ENCODE measurements at regions not wholly inside any gene's neighbourhood (a gene's known extent, or its start where the extent isn't known, plus 50 kb on each side); places are given as distances from the start of the nearest gene placed in this dataset.

- Histone ChIP-seq H3K36me3 (ENCODE audit: insufficient read depth, low read length) (no peaks in the 10 kb centered on the region), H3F3A (ENCODE audit: low read depth) (no peaks in the 10 kb centered on the region), H3K9me2 (replicated peaks; ENCODE audit: low read depth, low read length) (no peaks in the 10 kb centered on the region), H3K4me1 (ENCODE audit: insufficient read depth, low read length, poor library complexity, severe bottlenecking) (peaks cover 29% of the 10 kb centered on the region), H3K27me3 (ENCODE audit: insufficient read depth, low read length, poor library complexity, severe bottlenecking) (no peaks in the 10 kb centered on the region), H3K9me3 (ENCODE audit: insufficient read depth, low read depth, low read length) (no peaks in the 10 kb centered on the region), H3K4me3 (ENCODE audit: low read length, poor library complexity, severe bottlenecking) (no peak overlapping the region), H3K4me2 (ENCODE audit: low read depth, low read length, poor library complexity, severe bottlenecking) (no peak overlapping the region), H3K79me2 (ENCODE audit: insufficient read depth, low read length) (no peaks in the 10 kb centered on the region), H4K20me1 (ENCODE audit: insufficient read depth, low read length, poor library complexity, severe bottlenecking) (no peaks in the 10 kb centered on the region), H3K9ac (ENCODE audit: low read depth, low read length, poor library complexity, severe bottlenecking) (no peak overlapping the region), H2AFZ (ENCODE audit: low read length) (no peak overlapping the region)
- no peak for TF ChIP-seq CTCF (conservative IDR thresholded peaks at IDR 0.05; ENCODE audit: low read length)
- no peak for TF ChIP-seq EZH2phosphoT487 (IDR thresholded peaks at IDR 0.05; ENCODE audit: borderline replicate concordance)
Observed at GRCh38 chr9:3750321-3750720, 224.5 kb upstream of the RFX3 start.

GRCh38 chr9:3746296-3747275 is 220.8 kb upstream of the RFX3 start:
- H4K20me1 ChIP-seq (ENCODE audit: insufficient read depth, low read length, poor library complexity, severe bottlenecking): no peaks in the 10 kb centered on the region
- H3F3A ChIP-seq (ENCODE audit: low read depth): no peaks in the 10 kb centered on the region
- no peak overlapping the region for H3K9ac ChIP-seq (ENCODE audit: low read depth, low read length, poor library complexity, severe bottlenecking)
- peaks cover 20% of the 10 kb centered on the region for H3K4me1 ChIP-seq (ENCODE audit: insufficient read depth, low read length, poor library complexity, severe bottlenecking)
- no peaks in the 10 kb centered on the region for H3K27me3 ChIP-seq (ENCODE audit: insufficient read depth, low read length, poor library complexity, severe bottlenecking)
- TF ChIP-seq EZH2phosphoT487 (IDR thresholded peaks at IDR 0.05; ENCODE audit: borderline replicate concordance) (no peak), CTCF (conservative IDR thresholded peaks at IDR 0.05; ENCODE audit: low read length) (no peak)
- no peaks in the 10 kb centered on the region for H3K36me3 ChIP-seq (ENCODE audit: insufficient read depth, low read length)
- H3K9me2 ChIP-seq (replicated peaks; ENCODE audit: low read depth, low read length): no peaks in the 10 kb centered on the region
- H3K9me3 ChIP-seq (ENCODE audit: insufficient read depth, low read depth, low read length): no peaks in the 10 kb centered on the region
- H2AFZ ChIP-seq (ENCODE audit: low read length): no peak overlapping the region
- H3K79me2 ChIP-seq (ENCODE audit: insufficient read depth, low read length): no peaks in the 10 kb centered on the region
- H3K4me2 ChIP-seq (ENCODE audit: low read depth, low read length, poor library complexity, severe bottlenecking): no peak overlapping the region
- H3K4me3 ChIP-seq (ENCODE audit: low read length, poor library complexity, severe bottlenecking): no peak overlapping the region

- H3K36me3 ChIP-seq (ENCODE audit: insufficient read depth, low read length): no peaks in the 10 kb centered on the region
- no peaks in the 10 kb centered on the region for H3K79me2 ChIP-seq (ENCODE audit: insufficient read depth, low read length)
- H3F3A ChIP-seq (ENCODE audit: low read depth): no peaks in the 10 kb centered on the region
- no peaks in the 10 kb centered on the region for H3K27me3 ChIP-seq (ENCODE audit: insufficient read depth, low read length, poor library complexity, severe bottlenecking)
- H3K4me3 ChIP-seq (ENCODE audit: low read length, poor library complexity, severe bottlenecking): no peak overlapping the region
- H3K4me1 ChIP-seq (ENCODE audit: insufficient read depth, low read length, poor library complexity, severe bottlenecking): peaks cover 9% of the 10 kb centered on the region
- no peak overlapping the region for H3K4me2 ChIP-seq (ENCODE audit: low read depth, low read length, poor library complexity, severe bottlenecking)
- H3K9me2 ChIP-seq (replicated peaks; ENCODE audit: low read depth, low read length): no peaks in the 10 kb centered on the region
- TF ChIP-seq CTCF (conservative IDR thresholded peaks at IDR 0.05; ENCODE audit: low read length) (no peak), EZH2phosphoT487 (IDR thresholded peaks at IDR 0.05; ENCODE audit: borderline replicate concordance) (no peak)
- H4K20me1 ChIP-seq (ENCODE audit: insufficient read depth, low read length, poor library complexity, severe bottlenecking): no peaks in the 10 kb centered on the region
- no peak overlapping the region for H2AFZ ChIP-seq (ENCODE audit: low read length)
- H3K9ac ChIP-seq (ENCODE audit: low read depth, low read length, poor library complexity, severe bottlenecking): no peak overlapping the region
- no peaks in the 10 kb centered on the region for H3K9me3 ChIP-seq (ENCODE audit: insufficient read depth, low read depth, low read length)
Observed at GRCh38 chr9:3743901-3744413, 218.2 kb upstream of the RFX3 start.

Data from Loucy (cell line).